ENCODE measurements at regions not wholly inside any gene's neighbourhood (a gene's known extent, or its start where the extent isn't known, plus 50 kb on each side); places are given as distances from the start of the nearest gene placed in this dataset.
A peak's percentile ranks its signal among the peaks of the same experiment; 100 is the strongest.
"Not testable (repeated sequence)": the region's sequence is repeated elsewhere in the genome, so short reads cannot be mapped to it uniquely, and the experiment has no call there.

GRCh38 chr5:152739916-152740315, 334.8 kb upstream of the NMUR2 start:
- Histone ChIP-seq H3K36me3 (ENCODE audit: control insufficient read depth in 4 of 4, insufficient read depth in 4 of 4, low read length in 4 of 4) (no peaks in the 10 kb centered on the region), H3K9ac (ENCODE audit: insufficient read depth in 1 of 2, low read length in 2 of 2) (no peak overlapping the region), H3K4me1 (ENCODE audit: control insufficient read depth in 5 of 5, insufficient read depth in 5 of 5, low read length in 5 of 5) (no peaks in the 10 kb centered on the region), H3K27ac (ENCODE audit: low read depth in 1 of 2, low read length in 1 of 2) (no peak overlapping the region), H3K9me3 (ENCODE audit: control insufficient read depth in 4 of 4, insufficient read depth in 3 of 4, low read length in 3 of 4) (peaks cover 0 to 11% (median 1%) of the 10 kb centered on the region in 4 donors), H3K27me3 (ENCODE audit: control insufficient read depth in 3 of 3, insufficient read depth in 3 of 3, low read length in 2 of 3) (no peaks in the 10 kb centered on the region), H3K4me3 (no peak overlapping the region)
- ATAC-seq (ENCODE audit: insufficient read depth, low FRiP score) = no peak
- no peak for DNase-seq
- TF ChIP-seq, protein P1, sequence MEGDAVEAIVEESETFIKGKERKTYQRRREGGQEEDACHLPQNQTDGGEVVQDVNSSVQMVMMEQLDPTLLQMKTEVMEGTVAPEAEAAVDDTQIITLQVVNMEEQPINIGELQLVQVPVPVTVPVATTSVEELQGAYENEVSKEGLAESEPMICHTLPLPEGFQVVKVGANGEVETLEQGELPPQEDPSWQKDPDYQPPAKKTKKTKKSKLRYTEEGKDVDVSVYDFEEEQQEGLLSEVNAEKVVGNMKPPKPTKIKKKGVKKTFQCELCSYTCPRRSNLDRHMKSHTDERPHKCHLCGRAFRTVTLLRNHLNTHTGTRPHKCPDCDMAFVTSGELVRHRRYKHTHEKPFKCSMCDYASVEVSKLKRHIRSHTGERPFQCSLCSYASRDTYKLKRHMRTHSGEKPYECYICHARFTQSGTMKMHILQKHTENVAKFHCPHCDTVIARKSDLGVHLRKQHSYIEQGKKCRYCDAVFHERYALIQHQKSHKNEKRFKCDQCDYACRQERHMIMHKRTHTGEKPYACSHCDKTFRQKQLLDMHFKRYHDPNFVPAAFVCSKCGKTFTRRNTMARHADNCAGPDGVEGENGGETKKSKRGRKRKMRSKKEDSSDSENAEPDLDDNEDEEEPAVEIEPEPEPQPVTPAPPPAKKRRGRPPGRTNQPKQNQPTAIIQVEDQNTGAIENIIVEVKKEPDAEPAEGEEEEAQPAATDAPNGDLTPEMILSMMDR (IDR thresholded peaks at IDR 0.05; ENCODE audit: control extremely low read depth, extremely low read depth) = no peak

- not testable (repeated sequence) for H3K4me1 ChIP-seq (ENCODE audit: control insufficient read depth in 5 of 5, insufficient read depth in 5 of 5, low read length in 5 of 5); H3K27me3 ChIP-seq (ENCODE audit: control insufficient read depth in 3 of 3, insufficient read depth in 3 of 3, low read length in 2 of 3); H3K9ac ChIP-seq (ENCODE audit: insufficient read depth in 1 of 2, low read length in 2 of 2); H3K36me3 ChIP-seq (ENCODE audit: control insufficient read depth in 4 of 4, insufficient read depth in 4 of 4, low read length in 4 of 4); H3K27ac ChIP-seq (ENCODE audit: low read depth in 1 of 2, low read length in 1 of 2); ATAC-seq (ENCODE audit: insufficient read depth, low FRiP score); DNase-seq; H3K4me3 ChIP-seq
- whole genome bisulfite sequencing, 2 donors = 84 to 89% methylated on average over 10 of the region's 10 CpGs
- peaks cover 0 to 11% (median 1%) of the 10 kb centered on the region in 4 donors for H3K9me3 ChIP-seq (ENCODE audit: control insufficient read depth in 4 of 4, insufficient read depth in 3 of 4, low read length in 3 of 4)
Measured at GRCh38 chr5:152741126-152741525, 336.0 kb upstream of the NMUR2 start.

- H3K4me3 ChIP-seq; H3K4me1 ChIP-seq (ENCODE audit: control insufficient read depth in 5 of 5, insufficient read depth in 5 of 5, low read length in 5 of 5); H3K9ac ChIP-seq (ENCODE audit: insufficient read depth in 1 of 2, low read length in 2 of 2); H3K27me3 ChIP-seq (ENCODE audit: control insufficient read depth in 3 of 3, insufficient read depth in 3 of 3, low read length in 2 of 3); DNase-seq; H3K36me3 ChIP-seq (ENCODE audit: control insufficient read depth in 4 of 4, insufficient read depth in 4 of 4, low read length in 4 of 4); H3K27ac ChIP-seq (ENCODE audit: low read depth in 1 of 2, low read length in 1 of 2); H3K9me3 ChIP-seq (ENCODE audit: control insufficient read depth in 4 of 4, insufficient read depth in 3 of 4, low read length in 3 of 4); ATAC-seq (ENCODE audit: insufficient read depth, low FRiP score): not testable (repeated sequence)
- WGBS, 2 donors = 72 to 87% methylated on average over 4 to 6 of the region's 6 CpGs
Measured at GRCh38 chr5:152787709-152788217, 382.7 kb upstream of the NMUR2 start.

DNA sequence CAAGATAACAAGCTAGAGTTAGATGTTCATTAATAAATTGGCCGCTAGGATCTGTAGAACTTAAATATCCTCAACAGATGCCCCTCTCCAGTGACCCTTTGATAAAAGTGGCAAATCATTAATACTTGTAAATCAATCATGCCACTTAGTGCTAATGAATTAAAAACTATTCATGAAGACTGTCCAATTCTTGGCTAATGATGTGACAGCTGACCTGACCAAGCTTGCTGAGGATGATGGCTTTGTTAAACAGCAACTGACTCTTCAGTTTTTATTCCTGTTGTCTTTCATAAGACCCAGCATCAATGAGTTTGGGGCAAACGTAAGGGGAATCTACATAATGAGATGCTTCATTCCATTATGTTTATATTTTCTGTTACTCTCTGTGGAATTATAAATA, 396.8 kb upstream of the NMUR2 start:
- no peak overlapping the region for H3K27ac ChIP-seq (ENCODE audit: low read depth in 1 of 2, low read length in 1 of 2)
- no peak overlapping the region for H3K9ac ChIP-seq (ENCODE audit: insufficient read depth in 1 of 2, low read length in 2 of 2)
- H3K4me1 ChIP-seq (ENCODE audit: control insufficient read depth in 5 of 5, insufficient read depth in 5 of 5, low read length in 5 of 5) = peaks cover 0 to 10% (median 0%) of the 10 kb centered on the region in 5 donors
- no peaks in the 10 kb centered on the region for H3K27me3 ChIP-seq (ENCODE audit: control insufficient read depth in 3 of 3, insufficient read depth in 3 of 3, low read length in 2 of 3)
- H3K9me3 ChIP-seq (ENCODE audit: control insufficient read depth in 4 of 4, insufficient read depth in 3 of 4, low read length in 3 of 4) = no peaks in the 10 kb centered on the region
- 72 to 78% methylated on average over 2 of the region's 2 CpGs for WGBS, 2 donors
- H3K4me3 ChIP-seq = no peak overlapping the region
- DNase-seq (peak; percentile 41 to 80 (median 45)), ATAC-seq (ENCODE audit: insufficient read depth, low FRiP score) (no peak)
- no peaks in the 10 kb centered on the region for H3K36me3 ChIP-seq (ENCODE audit: control insufficient read depth in 4 of 4, insufficient read depth in 4 of 4, low read length in 4 of 4)
- TF ChIP-seq, protein P1 (IDR thresholded peaks at IDR 0.05; ENCODE audit: control extremely low read depth, extremely low read depth) = no peak

Measured in lung (tissue), 11 donors.